Inflammatory macrophage treated with lipopolysaccharide for 1 hour (primary cell): ENCODE measurements at regions not wholly inside any gene's neighbourhood (a gene's known extent, or its start where the extent isn't known, plus 50 kb on each side); places are given as distances from the start of the nearest gene placed in this dataset.

ENCODE experiments used
- DNase-seq, 2 donors: peaks; one replicate each; pipeline ENCODE4 v3.0.0-alpha.2; 2020 to 2022

DNA sequence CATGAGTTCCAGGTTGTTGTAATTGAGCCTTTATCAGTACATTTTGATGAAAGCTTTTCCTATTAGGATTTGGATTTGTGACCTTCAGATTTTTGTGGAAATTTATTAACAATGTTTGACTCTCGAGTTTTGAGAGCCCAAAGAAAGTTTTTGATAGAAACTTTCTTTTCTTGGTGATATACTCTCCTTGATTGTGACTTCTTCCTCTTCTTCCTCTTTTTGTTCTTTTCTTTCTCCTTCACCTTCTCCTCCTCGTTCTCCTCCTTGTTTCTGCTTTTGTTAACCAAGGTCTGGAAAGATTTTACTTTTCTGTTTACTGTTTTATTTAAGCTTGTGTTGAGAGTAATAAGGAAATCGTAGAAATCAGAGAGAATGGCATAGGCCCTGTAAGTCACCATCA, 182.4 kb downstream of the TRIM27 start:
- no peak for DNase-seq

GRCh38 chr6:28742668-28743270, 181.0 kb downstream of the TRIM27 start:
- DNase-seq, result no peak

GRCh38 chr6:28743271-28743789, 180.5 kb downstream of the TRIM27 start:
- no peak for DNase-seq

DNA sequence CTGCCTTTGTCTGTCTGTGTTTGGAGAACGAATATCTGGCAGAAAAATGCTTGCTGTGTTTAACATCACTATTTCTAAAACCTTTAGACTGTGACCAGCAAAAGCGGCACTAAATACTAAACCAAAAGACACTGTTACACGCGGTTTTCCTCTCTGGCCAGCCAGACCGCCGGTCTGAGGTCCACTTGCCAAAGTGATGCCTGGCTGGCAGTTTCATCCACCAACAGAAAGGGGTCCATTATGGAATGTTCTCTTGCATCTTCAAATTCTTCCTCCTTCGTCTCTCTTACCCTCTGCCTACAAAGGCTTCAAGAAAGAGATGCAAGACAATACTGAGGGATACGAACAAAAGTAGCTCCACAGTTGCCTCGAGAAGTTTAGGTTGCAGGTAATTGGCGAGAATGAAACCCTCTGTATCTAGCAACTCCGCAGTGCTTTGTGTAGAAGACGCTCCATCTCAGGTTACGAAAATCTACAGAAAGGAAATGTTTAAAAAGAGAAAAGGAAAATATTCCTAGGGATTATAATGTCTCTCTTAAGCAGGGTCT, 176.6 kb downstream of the TRIM27 start:
- no peak for DNase-seq

DNA sequence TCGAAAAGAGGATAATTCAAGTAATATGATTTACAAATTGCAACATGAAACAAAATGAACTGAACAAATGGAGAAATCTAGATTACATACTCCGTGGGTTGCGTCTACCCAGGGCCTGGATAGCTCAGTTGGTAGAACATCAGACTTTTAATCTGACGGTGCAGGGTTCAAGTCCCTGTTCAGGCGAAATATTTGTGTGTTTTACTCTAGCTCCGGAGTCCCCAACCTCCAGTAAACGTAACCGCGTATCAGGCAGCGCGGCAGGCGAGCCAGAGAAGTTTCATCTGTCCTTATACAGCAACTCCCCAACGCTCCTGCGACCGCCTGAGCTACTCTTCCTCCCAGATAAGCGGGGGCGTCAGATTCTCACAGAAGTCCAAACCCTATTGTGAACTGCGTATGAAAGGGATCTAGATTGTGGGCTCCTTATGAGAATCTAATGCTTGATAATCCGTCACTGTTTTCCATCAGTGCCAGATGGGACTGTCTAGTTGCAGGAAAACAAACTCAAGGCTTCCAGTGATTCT, 176.1 kb downstream of the TRIM27 start:
- DNase-seq, result no peak

DNA sequence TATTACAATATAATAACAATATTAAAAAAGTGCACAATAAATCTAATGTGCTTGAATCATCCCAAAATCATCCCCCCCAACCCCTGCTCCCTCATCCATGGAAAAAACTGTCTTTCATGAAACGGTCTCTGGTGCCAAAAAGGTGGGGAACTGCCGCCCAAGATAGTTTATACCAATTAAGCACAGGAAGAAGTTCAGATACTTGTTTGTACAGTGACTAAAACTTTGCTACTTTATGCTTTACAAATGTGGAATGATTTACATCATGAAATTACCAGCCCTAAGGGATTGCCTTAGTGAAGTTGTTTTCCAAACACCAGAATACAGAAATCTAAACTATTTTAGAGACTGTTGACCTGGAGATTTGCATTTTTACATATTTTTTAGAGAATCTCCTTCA, 175.6 kb downstream of the TRIM27 start:
- no peak for DNase-seq

- no peak for DNase-seq
Observed at GRCh38 chr6:28750926-28751458, 172.8 kb downstream of the TRIM27 start.

- DNase-seq, result no peak
Observed at GRCh38 chr6:28751514-28751913, 172.3 kb downstream of the TRIM27 start.

DNA sequence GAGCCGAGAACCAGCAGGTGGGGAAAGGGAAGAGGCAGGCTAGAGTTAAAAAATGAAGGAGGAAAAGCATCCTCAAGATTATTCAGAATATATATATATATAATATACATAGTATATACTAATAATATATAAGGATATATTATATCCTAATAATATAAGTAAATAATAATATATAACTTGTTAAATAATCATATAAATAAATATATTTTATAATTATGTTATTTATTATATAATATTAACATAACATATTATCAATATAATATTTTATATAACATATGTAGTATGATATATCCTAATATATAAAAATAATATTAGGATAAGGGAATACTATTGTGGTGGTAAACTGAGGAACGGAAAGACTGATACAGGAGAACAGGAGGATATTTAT, 171.8 kb downstream of the TRIM27 start:
- no peak for DNase-seq

- no peak for DNase-seq
Observed at GRCh38 chr6:28757429-28758045, 166.2 kb downstream of the TRIM27 start.

DNA sequence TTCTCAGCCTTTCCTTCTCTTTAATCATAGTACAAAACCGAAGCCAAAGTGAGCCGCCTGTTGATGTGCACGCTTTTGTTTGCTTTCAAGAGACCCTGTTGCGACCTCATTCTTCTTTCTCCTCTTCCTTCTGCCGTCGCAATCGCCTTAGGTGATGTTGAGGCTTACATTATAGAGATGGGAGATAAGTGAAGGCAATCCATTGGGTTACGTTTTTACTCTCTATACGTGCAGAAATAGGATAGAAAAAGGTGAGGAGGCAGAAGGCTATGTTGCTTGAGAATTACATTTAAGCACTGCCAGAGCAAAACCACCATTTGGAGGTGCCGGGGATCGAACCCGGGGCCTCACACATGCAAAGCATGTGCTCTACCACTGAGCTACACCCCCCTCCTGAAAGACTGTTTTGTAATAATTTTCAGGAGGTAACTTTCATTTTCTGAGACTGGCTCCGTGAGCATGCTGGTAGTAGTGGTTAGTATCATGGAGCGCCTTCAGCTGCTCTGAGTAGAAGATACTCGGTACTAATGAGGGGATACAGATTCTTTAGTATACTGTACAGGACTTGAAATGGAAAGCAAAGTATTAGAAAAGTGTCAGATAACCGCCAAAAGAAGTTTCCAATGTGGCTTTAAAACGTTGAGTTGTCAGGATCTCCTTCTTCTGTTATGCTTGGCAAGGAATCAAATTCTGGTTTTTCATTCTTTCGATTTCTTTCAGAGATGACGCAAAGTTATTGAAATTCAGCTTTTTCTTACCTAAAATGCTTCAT, 165.6 kb downstream of the TRIM27 start:
- DNase-seq, result no peak

GRCh38 chr6:28758818-28759235, 165.0 kb downstream of the TRIM27 start:
- no peak for DNase-seq

GRCh38 chr6:28764014-28764723, 159.6 kb downstream of the TRIM27 start:
- no peak for DNase-seq

DNA sequence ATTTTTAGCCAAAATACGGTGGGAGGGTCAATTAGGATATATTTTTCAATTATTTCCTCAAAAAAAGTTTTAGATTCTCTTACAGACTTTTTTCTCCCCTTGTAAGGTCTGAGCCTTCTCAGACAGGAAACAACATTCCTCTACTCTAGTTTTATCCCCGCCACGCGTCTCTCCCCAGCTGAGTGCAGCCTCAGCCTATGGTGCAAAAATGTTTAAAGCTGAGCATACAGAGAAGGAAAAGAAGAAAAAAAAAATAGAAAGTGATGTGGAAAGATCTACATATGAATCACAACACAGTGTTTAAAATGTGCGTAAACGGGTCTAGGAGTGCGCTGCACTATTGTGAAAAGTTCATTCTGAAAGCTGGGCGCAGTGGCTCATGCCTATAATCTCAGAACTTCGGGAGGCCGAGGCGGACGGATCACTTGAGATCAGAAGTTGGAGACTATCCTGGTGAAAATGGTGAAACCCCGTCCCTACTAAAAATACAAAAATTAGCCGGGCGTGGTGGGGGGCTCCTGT, 159.0 kb downstream of the TRIM27 start:
- DNase-seq, result no peak

- no peak for DNase-seq
Observed at GRCh38 chr6:28765978-28766351, 157.8 kb downstream of the TRIM27 start.

GRCh38 chr6:28766426-28766825, 157.4 kb downstream of the TRIM27 start:
- DNase-seq, result no peak

GRCh38 chr6:28767133-28767532, 156.7 kb downstream of the TRIM27 start:
- DNase-seq, result no peak

GRCh38 chr6:28767691-28768090, 156.1 kb downstream of the TRIM27 start:
- no peak for DNase-seq

- no peak for DNase-seq
Observed at GRCh38 chr6:28768187-28768913, 155.4 kb downstream of the TRIM27 start.

DNA sequence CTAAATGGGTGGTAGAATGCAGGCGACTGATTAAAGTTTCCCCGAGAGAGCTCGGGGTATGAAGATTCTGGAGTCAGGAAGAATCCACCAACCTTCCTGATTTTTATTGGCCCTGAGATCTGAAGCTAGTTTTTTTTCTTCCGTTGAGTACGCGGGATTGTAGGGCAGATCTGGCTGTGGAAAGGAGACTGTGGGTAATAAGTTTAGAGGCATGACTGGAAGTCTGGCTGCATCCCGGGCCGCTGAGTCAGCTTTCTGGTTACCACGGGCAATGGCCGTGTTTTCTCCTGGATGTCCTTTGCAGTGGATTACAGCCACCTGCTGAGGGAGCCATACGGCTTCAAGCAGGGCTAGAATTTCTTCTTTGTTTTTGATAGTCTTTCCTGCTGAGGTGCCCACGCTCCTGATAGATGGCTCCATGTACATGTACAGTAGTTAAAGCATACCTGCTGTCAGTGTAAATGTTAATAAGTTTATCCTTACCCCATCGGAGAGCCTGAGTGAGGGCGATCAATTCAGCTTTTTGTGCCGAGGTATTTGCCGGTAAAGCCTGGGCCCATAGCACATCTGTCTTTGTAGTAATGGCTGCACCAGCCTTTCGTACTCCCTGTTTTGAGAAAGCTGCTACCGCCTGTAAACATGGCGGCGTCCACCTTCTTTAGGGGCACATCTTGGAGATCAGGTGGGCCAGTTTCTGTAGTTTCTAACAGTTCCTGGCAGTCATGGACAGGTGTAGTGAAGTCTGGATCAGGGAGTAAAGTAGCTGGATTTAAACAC, 154.0 kb downstream of the TRIM27 start:
- DNase-seq, result no peak

DNA sequence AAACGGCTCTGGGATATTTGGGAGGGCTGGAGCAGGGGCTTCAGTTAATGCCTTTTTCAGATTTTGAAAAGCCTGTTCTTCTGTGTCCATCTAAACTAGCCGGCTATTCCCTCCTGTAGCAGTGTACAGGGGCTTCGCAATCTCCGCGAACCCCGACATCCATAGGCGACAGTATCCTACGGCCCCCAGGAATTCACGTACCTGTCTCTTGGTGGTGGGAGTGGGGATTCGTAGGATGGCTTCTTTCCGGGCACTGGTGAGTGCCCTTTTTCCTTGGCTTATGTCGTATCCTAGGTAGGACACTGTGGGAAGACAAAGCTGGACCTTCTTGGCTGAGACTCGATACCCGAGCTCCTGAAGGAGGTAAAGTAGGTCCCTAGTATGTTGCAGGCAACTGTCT, 153.1 kb downstream of the TRIM27 start:
- DNase-seq, result no peak
